LNCAP (cell line): ENCODE measurements at regions not wholly inside any gene's neighbourhood (a gene's known extent, or its start where the extent isn't known, plus 50 kb on each side); places are given as distances from the start of the nearest gene placed in this dataset.

ENCODE experiments used
- TF ChIP-seq, protein P1 (sequence below): fragments of 450-650 bp; IDR thresholded peaks from 2 replicates; pipeline ENCODE4 v1.5.1; 2017; ENCODE audit warnings: mild to moderate bottlenecking

DNA sequence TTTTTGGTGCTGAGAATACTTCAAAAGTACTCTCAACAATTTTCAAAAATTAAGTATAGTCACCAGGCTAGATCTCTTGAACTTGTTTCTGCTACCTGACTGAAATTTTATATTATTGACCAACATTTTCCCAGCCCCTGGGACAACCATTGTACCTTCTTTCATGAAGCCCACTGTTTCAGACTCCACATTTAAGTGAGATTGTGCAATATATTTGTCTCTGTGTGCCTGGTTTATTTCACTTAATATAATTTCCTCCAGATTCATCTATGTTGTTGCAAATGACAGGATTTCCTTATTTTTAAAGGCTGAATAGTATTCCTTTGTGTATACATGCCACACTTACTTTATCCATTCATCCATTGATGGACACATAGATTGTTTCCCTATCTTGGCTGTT, 354.2 kb upstream of the VRK2 start:
- TF ChIP-seq, protein P1, sequence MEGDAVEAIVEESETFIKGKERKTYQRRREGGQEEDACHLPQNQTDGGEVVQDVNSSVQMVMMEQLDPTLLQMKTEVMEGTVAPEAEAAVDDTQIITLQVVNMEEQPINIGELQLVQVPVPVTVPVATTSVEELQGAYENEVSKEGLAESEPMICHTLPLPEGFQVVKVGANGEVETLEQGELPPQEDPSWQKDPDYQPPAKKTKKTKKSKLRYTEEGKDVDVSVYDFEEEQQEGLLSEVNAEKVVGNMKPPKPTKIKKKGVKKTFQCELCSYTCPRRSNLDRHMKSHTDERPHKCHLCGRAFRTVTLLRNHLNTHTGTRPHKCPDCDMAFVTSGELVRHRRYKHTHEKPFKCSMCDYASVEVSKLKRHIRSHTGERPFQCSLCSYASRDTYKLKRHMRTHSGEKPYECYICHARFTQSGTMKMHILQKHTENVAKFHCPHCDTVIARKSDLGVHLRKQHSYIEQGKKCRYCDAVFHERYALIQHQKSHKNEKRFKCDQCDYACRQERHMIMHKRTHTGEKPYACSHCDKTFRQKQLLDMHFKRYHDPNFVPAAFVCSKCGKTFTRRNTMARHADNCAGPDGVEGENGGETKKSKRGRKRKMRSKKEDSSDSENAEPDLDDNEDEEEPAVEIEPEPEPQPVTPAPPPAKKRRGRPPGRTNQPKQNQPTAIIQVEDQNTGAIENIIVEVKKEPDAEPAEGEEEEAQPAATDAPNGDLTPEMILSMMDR = no peak

DNA sequence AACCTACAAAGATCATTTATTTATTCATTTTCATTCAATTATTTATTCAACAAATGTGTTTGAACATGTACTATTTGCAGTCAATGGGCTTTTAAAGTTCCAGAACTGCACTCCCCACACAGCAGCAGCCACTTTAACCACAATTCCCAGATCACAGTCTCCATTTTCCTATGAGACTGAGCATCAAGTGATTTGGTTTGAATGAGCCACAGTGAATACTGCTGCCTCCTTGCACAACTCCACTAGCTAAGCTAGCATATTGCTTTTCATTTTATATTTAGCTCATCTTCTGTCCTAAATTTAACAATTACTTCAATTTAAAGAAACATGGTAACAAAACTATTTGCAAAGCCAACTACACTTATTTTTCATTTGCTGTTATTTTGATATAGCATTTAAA, 353.4 kb upstream of the VRK2 start:
- TF ChIP-seq, protein P1 = no peak

DNA sequence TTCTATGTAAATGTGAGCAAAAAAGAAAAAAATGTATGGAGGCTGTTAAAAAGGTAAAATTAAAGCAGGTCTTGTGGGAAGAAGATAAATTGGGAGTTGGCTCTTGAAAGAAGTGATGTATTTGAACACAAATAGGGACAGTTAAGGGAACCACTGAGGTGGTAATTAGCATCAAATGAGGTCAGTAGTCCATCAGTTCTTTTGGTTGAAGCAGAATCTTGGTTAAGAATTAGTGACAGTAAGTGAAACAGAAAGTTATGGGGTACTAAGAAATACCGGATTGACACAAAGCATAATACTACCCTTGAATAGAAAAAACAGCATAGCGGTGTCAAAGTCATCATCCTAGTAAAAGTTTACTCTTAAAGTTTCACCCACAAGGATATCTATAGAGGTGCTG, 352.6 kb upstream of the VRK2 start:
- TF ChIP-seq, protein P1 = no peak

DNA sequence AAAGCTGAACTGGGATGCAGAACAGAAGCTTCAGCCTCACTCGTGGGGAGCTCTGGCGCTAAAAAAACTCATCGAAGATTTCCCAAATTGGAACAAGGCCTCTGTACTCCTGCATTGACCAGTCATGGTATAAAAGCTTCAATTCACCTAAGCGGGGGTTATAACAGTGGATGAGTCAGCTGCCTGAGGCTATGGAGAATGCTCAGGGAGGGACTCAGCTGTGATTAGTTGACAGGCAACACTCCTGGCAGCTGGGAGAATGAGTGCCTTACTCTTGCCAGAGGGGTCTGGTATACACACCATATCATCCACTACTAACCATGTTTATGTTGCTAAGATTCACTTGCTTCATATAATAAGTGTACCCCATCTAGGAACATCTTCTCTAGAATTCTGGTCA, 350.6 kb upstream of the VRK2 start:
- TF ChIP-seq, protein P1 = no peak

DNA sequence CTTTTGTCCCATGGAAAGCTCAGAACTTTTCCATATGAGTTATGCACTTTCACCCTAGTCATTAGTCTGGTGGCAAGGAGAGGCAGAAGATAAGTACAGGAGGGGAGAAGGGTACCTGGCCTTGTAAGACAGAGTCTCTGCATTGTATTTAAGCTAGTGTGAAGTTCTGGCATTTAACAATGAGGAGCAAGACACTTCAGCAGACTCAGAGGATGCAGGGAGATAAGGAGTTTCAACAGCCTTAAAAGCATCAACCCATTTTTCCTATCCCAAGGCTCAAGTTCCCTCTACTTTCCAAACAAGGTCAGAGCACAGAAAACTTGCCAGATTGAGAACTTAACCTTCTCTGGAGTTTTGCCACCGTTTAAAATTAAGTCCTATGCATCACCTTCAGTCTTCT, 348.2 kb upstream of the VRK2 start:
- TF ChIP-seq, protein P1 = no peak

DNA sequence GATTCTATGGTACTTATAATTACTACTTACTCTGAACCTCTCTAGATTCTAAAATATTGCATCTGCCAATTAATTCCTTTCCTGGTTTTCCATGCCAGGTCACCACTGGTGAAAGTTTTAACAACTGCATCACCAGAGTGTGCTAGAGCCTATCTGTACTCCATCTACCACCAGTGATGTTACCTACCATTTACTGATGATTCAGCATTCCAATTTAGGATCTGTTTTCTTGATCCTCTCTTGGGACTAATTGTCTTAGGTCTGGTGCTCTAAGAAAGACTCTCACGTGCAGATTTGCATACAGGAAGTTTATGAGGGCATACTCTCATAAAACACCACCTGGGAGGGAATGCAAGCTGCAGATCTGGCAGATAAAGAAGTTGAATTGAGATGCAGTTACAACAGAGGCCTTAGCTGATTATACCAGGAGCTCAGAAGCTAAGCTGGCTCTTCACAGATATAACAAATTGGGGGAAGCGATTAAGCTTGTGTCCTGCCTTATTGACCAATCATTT, 347.6 kb upstream of the VRK2 start:
- TF ChIP-seq, protein P1 = no peak

DNA sequence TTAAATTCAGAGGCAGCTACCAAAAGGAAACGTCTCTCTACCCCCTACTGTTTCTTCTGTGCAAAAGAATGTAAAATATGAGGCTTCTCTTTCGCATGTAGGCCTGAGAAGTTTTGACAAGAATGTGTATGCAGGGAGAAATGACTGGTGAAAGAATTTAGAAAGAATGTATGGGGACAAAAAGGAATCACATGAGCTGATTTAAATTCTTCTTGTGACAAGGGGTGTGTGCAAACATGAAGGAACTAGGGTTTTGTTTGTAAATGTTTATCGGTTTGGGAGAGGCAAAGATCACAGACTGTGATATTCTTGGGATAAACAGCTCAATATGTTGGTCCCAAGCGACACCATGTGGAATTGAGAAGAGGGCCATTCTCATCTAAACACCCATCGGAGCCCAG, 345.2 kb upstream of the VRK2 start:
- TF ChIP-seq, protein P1 = no peak

DNA sequence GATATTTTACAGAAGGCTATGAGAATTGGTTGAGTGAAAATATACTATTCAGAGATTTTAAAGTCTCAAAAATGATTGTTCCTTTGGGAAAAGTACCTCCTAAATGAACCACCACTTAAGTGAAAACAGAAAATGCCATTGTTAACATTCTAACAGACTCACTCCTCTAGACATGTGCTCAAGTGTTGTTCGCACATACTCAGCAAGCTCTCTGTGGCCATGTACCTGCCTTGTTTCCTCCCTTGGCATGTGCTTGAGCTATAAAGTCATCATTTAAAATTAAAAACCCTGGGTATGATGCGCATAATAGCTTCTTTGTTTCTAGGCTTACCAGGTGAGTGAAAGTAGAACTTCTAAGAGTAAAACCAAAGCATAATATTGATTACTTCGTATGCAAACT, 343.2 kb upstream of the VRK2 start:
- TF ChIP-seq, protein P1 = no peak
